ENCODE measurements at regions not wholly inside any gene's neighbourhood (a gene's known extent, or its start where the extent isn't known, plus 50 kb on each side); places are given as distances from the start of the nearest gene placed in this dataset.

DNA sequence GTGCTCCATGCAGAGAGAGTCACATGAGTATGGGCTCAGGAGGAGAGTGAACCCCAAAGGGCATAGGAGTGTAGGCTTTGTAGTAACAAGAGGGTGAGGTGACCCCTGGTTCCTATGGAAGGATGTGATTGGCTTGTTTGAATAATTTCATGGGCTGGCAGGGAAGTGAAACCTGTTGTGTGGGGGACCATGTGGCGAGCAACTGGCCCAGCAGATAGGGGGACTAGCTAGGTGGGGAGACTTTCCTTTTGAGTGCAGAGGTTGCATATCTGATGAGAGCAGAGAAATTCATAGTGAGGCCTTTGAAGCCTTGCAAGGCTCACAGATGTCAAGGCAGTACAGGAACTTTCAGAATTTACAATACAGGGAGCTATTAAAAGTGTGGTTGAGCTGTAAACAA is 247.9 kb upstream of the SLC35B3 start:
- POLR2A ChIA-PET: no interaction called here
- Histone ChIP-seq H2AFZ (ENCODE audit: low read depth, low read length) (no peak overlapping the region), H3K4me1 (ENCODE audit: control insufficient read depth, extremely low read depth, insufficient read depth, low read length) (no peaks in the 10 kb centered on the region), H3K4me3 (replicated peaks in 1 of 3; ENCODE audit: insufficient read depth in 1 of 3, low read depth in 1 of 3, low read length in 3 of 3) (no peak overlapping the region), H3K9ac (replicated peaks; ENCODE audit: extremely low read depth, insufficient read depth, low read length) (no peak overlapping the region), H3K36me3 (ENCODE audit: control insufficient read depth in 2 of 2, extremely low read depth in 1 of 2, insufficient read depth in 2 of 2, low read length in 2 of 2) (no peaks in the 10 kb centered on the region), H4K20me1 (replicated peaks; ENCODE audit: control insufficient read depth, extremely low read depth, insufficient read depth, low read length) (no peaks in the 10 kb centered on the region), H3K9me1 (replicated peaks; ENCODE audit: control insufficient read depth, extremely low read depth, insufficient read depth, low read length) (no peaks in the 10 kb centered on the region), H3K79me2 (ENCODE audit: control insufficient read depth, insufficient read depth, low read length) (no peaks in the 10 kb centered on the region), H3K27me3 (ENCODE audit: control insufficient read depth in 2 of 2, insufficient read depth in 2 of 2, low read length in 2 of 2) (no peaks in the 10 kb centered on the region), H3K9me3 (replicated peaks; ENCODE audit: control insufficient read depth, insufficient read depth, low read length) (no peaks in the 10 kb centered on the region), H3K27ac (ENCODE audit: insufficient read depth, low read depth, low read length) (no peak overlapping the region), H3K4me2 (ENCODE audit: insufficient read depth, low read length) (no peak overlapping the region)
- intact Hi-C loops (cut with micrococcal nuclease) (no loop called here), dilution Hi-C loops (cut with MboI; ENCODE audit: extremely low pct_ligation_motif_present, low sequenced_read_pairs) (no loop called here)
- FAIRE-seq (no peak), DNase-seq (ENCODE audit: low read depth, low spot score) (no peak)
- no TSS peak for BruUV-seq (replicated peaks)
- CTCF ChIA-PET: no interaction called here
- TF ChIP-seq JUN (IDR thresholded peaks at IDR 0.05; ENCODE audit: borderline replicate concordance, insufficient read depth, insufficient read length, low read depth) (no peak), MYC (IDR thresholded peaks at IDR 0.05; ENCODE audit: low read depth, low read length) (no peak), MAX (IDR thresholded peaks at IDR 0.05; ENCODE audit: insufficient read depth, insufficient read length) (no peak)

- H2AFZ ChIP-seq (ENCODE audit: low read depth, low read length): no peak overlapping the region
- intact Hi-C loops (cut with micrococcal nuclease): no loop called here
- no peak for FAIRE-seq
- no peak overlapping the region for H3K4me2 ChIP-seq (ENCODE audit: insufficient read depth, low read length)
- no peak overlapping the region for H3K4me3 ChIP-seq (replicated peaks in 1 of 3; ENCODE audit: insufficient read depth in 1 of 3, low read depth in 1 of 3, low read length in 3 of 3)
- H3K27me3 ChIP-seq (ENCODE audit: control insufficient read depth in 2 of 2, insufficient read depth in 2 of 2, low read length in 2 of 2): no peaks in the 10 kb centered on the region
- H3K9me1 ChIP-seq (replicated peaks; ENCODE audit: control insufficient read depth, extremely low read depth, insufficient read depth, low read length): no peaks in the 10 kb centered on the region
- POLR2A ChIA-PET: no interaction called here
- no peaks in the 10 kb centered on the region for H3K79me2 ChIP-seq (ENCODE audit: control insufficient read depth, insufficient read depth, low read length)
- H3K9me3 ChIP-seq (replicated peaks; ENCODE audit: control insufficient read depth, insufficient read depth, low read length): peaks cover 5% of the 10 kb centered on the region
- no peaks in the 10 kb centered on the region for H3K36me3 ChIP-seq (ENCODE audit: control insufficient read depth in 2 of 2, extremely low read depth in 1 of 2, insufficient read depth in 2 of 2, low read length in 2 of 2)
- no peaks in the 10 kb centered on the region for H4K20me1 ChIP-seq (replicated peaks; ENCODE audit: control insufficient read depth, extremely low read depth, insufficient read depth, low read length)
- CTCF ChIA-PET: no interaction called here
- no peak for DNase-seq (ENCODE audit: low read depth, low spot score)
- dilution Hi-C loops (cut with MboI; ENCODE audit: extremely low pct_ligation_motif_present, low sequenced_read_pairs): no loop called here
- no peaks in the 10 kb centered on the region for H3K4me1 ChIP-seq (ENCODE audit: control insufficient read depth, extremely low read depth, insufficient read depth, low read length)
- TF ChIP-seq JUN (IDR thresholded peaks at IDR 0.05; ENCODE audit: borderline replicate concordance, insufficient read depth, insufficient read length, low read depth): no peak
- no peak for TF ChIP-seq GATA2 (IDR thresholded peaks at IDR 0.05; ENCODE audit: insufficient read depth, insufficient read length, low read depth, low read length)
- TF ChIP-seq FOS (IDR thresholded peaks at IDR 0.05; ENCODE audit: borderline replicate concordance, insufficient read depth, low read length): no peak
- TF ChIP-seq EZH2 (IDR thresholded peaks at IDR 0.05; ENCODE audit: borderline replicate concordance, low read depth, low read length, severe bottlenecking): no peak
- TF ChIP-seq MYC (IDR thresholded peaks at IDR 0.05; ENCODE audit: low read depth, low read length): no peak
- no peak overlapping the region for H3K27ac ChIP-seq (ENCODE audit: insufficient read depth, low read depth, low read length)
- H3K9ac ChIP-seq (replicated peaks; ENCODE audit: extremely low read depth, insufficient read depth, low read length): no peak overlapping the region
- no TSS peak for BruUV-seq (replicated peaks)
These were observed 244.5 kb upstream of the SLC35B3 start for GRCh38 chr6:8679823-8680222.
